H1 (cell line): ENCODE measurements at regions not wholly inside any gene's neighbourhood (a gene's known extent, or its start where the extent isn't known, plus 50 kb on each side); places are given as distances from the start of the nearest gene placed in this dataset.

Experiments used
- CBX8 ChIP-seq: fragments of 300-800, 300-1000 bp; sonication (generic); IDR thresholded peaks from 2 replicates; pipeline ENCODE4 v1.7.1; 2016; ENCODE audit warnings: low read depth, low read length, borderline replicate concordance
- JUN ChIP-seq: IDR thresholded peaks from 2 replicates; pipeline ENCODE4 v1.6.1; 2011; ENCODE audit warnings: low read depth, mild to moderate bottlenecking, improper control_type of control experiment, low read length
- SIX5 ChIP-seq: IDR thresholded peaks from 2 replicates; pipeline ENCODE4 v1.6.1; 2011; ENCODE audit warnings: mild to moderate bottlenecking, low read depth, low read length
- TAF7 ChIP-seq: optimal IDR thresholded peaks from 2 replicates; pipeline ENCODE3; 2011; ENCODE audit warnings: low read depth, mild to moderate bottlenecking, inconsistent platforms, low read length, moderate library complexity, borderline replicate concordance

- TF ChIP-seq CBX8 = no peak
- no peak for TF ChIP-seq TAF7
- TF ChIP-seq JUN = no peak
- TF ChIP-seq SIX5 = no peak
Measured at GRCh38 chr10:3946234-3947229, 161.5 kb upstream of the KLF6 start (continued).
